Activated effector memory CD4-positive, alpha-beta T cell treated with Interleukin-2 at 50 U/mL for 16 hours (primary cell): ENCODE measurements at regions not wholly inside any gene's neighbourhood (a gene's known extent, or its start where the extent isn't known, plus 50 kb on each side); places are given as distances from the start of the nearest gene placed in this dataset.

Source experiments
- DNase-seq: peaks from one replicate; pipeline ENCODE4 v3.0.0-alpha.2; 2020

GRCh38 chr3:157700405-157700804, 197.2 kb upstream of the VEPH1 start:
- DNase-seq, result no peak

GRCh38 chr3:157695586-157695985, 192.4 kb upstream of the VEPH1 start:
- DNase-seq, result no peak

- DNase-seq, result no peak
These were observed 191.9 kb upstream of the VEPH1 start for GRCh38 chr3:157695103-157695502.

- DNase-seq, result no peak
These were observed 190.5 kb upstream of the VEPH1 start for GRCh38 chr3:157693762-157694161.

GRCh38 chr3:157692468-157692867, 189.3 kb upstream of the VEPH1 start:
- no peak for DNase-seq

GRCh38 chr3:157683668-157684067, 180.5 kb upstream of the VEPH1 start:
- DNase-seq, result no peak

GRCh38 chr3:157672061-157672460, 168.8 kb upstream of the VEPH1 start:
- DNase-seq, result no peak

GRCh38 chr3:157671656-157672055, 168.4 kb upstream of the VEPH1 start:
- DNase-seq, result no peak

GRCh38 chr3:157669416-157669815, 166.2 kb upstream of the VEPH1 start:
- DNase-seq, result no peak

GRCh38 chr3:157667493-157667892, 164.3 kb upstream of the VEPH1 start:
- no peak for DNase-seq

GRCh38 chr3:157662171-157662570, 159.0 kb upstream of the VEPH1 start:
- DNase-seq, result no peak

GRCh38 chr3:157660847-157661246, 157.6 kb upstream of the VEPH1 start:
- DNase-seq, result no peak

GRCh38 chr3:157652366-157652765, 149.2 kb upstream of the VEPH1 start:
- no peak for DNase-seq

- DNase-seq, result no peak
These were observed 147.5 kb upstream of the VEPH1 start for GRCh38 chr3:157650699-157651098.

GRCh38 chr3:157650172-157650571, 147.0 kb upstream of the VEPH1 start:
- no peak for DNase-seq

GRCh38 chr3:157649511-157649910, 146.3 kb upstream of the VEPH1 start:
- no peak for DNase-seq

GRCh38 chr3:157647820-157648219, 144.6 kb upstream of the VEPH1 start:
- no peak for DNase-seq

- DNase-seq, result no peak
These were observed 136.7 kb upstream of the VEPH1 start for GRCh38 chr3:157639756-157640426.

GRCh38 chr3:157637866-157638265, 134.7 kb upstream of the VEPH1 start:
- DNase-seq, result no peak

GRCh38 chr3:157633241-157633640, 130.0 kb upstream of the VEPH1 start:
- no peak for DNase-seq

GRCh38 chr3:157632075-157632474, 128.9 kb upstream of the VEPH1 start:
- DNase-seq, result no peak

GRCh38 chr3:157631478-157631877, 128.3 kb upstream of the VEPH1 start:
- no peak for DNase-seq

- no peak for DNase-seq
These were observed 123.6 kb upstream of the VEPH1 start for GRCh38 chr3:157626817-157627216.

- no peak for DNase-seq
These were observed 121.6 kb upstream of the VEPH1 start for GRCh38 chr3:157624801-157625200.

- no peak for DNase-seq
These were observed 115.7 kb upstream of the VEPH1 start for GRCh38 chr3:157618886-157619285.
